ENCODE measurements at regions not wholly inside any gene's neighbourhood (a gene's known extent, or its start where the extent isn't known, plus 50 kb on each side); places are given as distances from the start of the nearest gene placed in this dataset.
A peak's percentile ranks its signal among the peaks of the same experiment; 100 is the strongest.

DNA sequence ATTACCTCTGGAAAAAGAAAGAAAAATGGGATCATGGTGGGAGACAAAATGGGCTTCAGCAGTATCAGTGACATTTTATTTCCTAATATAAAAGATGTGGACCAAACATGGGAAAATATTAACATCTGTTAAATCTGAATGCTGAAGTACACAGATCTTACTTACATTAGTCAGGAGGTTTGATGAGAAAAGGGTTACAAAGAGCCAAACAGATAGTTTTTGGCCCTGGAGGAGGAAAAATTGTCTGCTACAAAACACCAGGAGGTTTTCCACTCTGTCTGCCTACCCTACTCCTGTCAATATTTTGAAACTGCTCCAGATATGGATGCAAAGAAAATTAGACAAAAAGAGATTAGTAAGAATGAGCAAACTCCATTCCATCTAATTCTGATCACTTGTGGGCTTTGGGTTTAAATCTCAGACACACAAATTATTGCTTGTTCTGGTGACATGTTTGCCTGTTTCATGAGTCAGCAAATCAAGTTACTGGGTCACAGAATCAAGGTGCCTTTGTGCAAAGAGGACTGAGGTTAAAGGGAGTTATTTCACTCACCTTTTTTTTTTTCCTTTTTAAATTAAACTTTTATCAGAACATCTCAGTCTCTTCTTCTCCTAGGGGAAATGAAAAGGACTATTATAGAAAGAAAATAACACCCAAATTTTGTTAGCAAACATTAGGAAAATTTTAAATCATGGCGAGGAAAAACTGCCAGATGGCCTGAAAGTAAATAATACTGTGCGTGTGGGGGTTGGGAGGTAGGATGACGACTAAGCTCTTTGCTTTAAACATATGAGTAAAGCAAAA, 87.0 kb upstream of the SPATS2L start:
- peak; percentile 52 for DNase-seq

DNA sequence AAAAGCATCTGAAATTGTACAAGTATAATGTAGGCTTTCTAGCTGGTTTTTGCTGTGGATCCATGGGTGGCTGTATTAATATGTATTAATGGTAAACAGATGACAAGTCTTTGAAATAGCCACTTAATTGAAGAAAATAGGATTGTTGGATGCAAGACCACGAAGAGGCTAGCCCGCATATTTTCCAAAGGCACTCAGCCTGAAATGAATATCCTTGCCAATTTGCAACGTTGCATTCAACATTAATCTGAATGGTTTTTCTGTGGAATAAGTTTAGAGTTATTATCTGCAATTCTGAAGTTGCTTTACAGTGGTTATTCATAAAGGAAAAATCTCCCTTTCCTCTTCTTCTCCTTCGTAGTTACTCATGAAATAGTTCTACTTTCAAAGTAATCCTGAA, 86.2 kb upstream of the SPATS2L start:
- no peak for DNase-seq

DNA sequence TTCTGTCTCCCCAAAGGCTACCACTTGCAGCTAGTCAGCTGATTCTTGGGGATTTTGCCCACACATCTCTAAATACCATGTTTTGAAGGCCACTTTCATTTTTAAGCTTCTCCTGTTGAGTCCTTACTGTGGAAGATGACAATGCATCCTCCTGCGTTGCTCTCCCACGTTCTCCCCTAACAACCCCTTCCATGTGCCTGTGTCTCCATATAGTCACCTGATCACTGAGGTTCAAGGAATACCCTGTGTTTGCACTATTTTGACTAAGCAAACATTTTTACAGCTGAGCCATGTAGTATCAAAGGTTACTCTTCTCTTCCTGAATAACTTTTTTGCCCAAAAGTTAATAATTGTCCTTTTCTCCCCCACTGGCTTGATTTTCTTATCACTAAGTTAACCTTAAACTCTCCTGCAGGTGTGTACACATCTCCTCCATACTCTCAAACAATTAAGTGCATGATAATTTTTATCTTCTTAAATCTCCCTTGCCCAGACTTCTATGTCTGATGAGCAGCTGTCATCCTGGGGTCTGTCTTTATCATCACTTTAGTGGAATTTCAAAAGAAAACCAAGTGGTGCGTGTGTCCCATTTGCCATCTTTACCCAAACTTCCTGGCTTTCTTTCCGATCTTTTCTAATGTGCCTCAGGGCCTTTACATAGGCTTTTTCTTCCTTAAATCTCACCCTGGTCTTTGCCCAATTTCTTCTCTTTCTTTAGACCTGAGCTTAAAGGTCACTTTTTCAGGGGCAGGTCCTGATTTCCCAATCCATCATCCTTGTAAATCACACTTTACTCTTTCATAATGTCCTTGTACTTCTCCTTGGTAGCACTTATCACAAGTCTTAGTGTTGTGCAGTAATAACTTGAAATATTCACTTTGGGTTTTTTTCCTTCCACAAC, 85.2 kb upstream of the SPATS2L start:
- DNase-seq, result no peak

DNA sequence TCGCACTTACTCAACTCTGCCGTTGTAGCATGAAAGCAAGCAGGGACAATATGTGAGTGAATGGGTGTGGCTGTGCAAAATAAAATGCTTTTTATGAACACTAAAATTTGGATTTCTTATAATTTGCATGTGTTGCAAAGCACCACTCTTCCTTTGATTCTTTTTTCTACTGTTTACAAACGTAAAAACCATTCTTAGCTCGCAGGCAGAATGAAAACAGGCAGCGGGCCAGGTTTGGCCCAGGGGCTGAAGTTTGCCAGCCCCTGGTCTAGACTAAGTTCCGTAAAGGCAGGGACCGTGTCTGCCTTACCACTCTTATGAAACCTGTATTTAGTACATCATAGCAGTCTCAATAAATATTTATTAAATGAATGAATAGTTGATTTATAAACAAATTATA, 83.7 kb upstream of the SPATS2L start:
- no peak for DNase-seq

DNA sequence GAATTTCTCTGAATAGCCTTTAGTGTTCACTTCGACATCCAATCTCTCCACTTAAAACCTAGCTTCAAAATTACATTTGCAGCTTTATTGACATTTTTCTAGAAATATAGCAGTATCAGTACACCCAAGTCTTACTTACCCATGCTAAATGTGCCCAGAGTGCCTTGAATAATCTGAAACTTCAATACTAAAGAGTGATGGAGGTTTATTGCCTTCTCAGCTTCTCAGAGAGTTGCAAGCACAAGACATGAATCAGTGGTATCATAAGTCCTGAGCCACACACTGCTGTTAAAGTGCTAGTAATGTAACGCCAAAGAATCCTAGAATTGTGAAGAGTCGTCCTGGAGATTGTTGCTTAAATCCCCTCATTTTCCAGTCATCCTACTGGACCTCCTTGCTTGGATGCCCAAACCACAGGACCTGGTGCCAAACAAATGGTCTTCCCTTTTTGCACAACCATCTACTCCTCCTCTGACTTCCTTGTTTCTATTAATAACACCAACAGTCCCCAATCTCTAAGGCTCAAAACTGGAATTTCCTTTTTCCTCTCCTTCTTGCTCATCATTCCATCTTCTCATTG, 83.2 kb upstream of the SPATS2L start:
- DNase-seq, result no peak

DNA sequence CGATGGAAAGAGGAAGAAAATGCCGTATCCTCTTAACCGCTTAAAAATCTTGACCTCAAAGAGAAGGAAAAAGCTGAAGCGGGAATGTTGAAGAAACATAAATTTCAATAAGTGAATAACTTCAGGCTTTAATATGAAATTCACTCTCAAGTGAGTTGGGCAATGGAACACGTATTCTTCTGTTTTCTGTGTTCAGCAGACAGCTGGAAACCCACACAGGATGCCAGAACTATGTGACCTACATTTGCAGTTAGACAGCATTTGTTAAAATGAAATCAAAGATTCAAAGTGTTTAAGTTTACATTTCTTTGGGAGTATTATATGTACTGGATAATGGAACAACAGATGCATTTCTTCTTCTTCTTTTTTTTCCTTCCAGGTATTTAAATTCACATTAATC, 80.5 kb upstream of the SPATS2L start:
- no peak for DNase-seq

DNA sequence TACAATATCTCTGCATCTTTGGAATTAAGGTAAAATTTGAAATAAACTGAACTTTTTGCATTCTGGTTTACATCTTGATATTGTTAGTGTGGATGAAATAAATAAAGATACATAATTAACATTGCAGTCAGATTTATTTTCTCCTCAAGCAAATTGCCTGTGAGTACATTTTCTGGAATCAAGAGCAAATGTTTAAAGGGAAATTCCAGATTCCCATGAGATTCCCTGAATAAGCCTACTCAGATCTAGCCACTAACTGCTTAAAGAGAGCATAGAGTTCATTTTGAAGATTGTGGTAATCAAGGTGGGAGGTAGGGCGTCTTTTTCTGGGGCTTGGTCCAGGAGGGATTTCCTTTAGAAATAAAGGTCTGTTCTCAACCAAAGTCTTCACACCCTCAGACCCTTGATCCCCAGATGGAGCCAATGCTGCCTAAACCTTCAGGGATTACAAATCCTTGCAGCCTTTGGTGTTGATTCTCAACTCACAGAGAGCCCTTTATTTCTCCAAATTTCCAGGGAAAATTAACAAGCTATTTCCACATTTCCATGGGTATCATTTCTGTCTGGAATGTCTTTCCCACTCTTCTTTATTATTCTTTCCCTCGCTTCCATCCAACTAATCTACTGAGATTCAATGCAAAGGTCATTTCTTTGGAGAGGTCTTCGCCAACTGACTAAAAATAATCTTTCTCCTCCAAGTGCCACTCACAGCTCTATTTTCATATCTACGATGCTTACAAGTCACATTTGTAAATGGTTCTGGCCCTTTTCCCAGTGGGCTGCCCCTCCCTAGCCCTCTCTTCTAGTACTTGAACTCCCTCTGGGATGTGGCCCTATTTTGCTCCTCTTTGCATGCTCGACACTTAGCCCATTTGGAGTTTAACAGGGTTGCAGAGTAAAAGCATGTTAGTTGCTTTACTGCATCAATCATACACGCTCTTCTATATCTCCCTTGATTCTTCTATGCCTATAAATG, 79.8 kb upstream of the SPATS2L start:
- no peak for DNase-seq

DNA sequence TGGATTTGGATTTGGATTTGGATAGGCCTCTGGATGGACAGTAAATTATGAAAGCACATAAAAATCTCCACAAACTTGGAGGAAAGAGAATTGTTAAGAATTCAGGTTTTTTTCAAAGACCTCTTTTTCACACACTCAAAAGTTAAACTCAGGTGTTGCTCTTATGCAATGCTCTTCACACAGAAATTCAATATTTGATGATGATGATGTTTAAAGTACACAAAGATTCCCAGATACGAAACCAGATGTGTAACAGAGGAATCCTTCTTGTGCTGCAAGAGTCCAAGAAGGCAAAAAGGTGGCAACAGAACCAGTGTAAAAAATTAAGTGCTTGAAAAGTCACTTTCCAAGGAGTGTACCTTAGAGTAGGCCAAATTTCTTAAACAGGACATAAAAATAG, 75.8 kb upstream of the SPATS2L start:
- DNase-seq, result no peak

DNA sequence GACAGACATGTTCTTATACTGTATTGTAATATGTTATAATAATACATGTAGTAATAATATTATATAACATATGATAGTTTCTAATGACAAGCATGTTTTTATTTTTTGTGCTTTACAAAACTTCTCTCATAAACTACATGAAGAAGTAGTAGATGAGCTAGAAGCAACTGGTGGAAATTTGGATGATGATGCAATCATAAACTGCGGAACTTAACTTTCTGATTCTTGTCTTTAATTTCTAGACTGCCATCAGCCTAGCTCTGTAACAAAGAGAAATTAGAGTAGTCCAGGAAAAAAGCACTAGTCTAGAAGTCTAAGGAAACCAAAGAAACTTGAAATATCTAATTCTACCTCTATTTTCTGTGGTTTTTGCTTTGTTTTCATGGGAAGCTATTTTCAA, 71.0 kb upstream of the SPATS2L start:
- no peak for DNase-seq

DNA sequence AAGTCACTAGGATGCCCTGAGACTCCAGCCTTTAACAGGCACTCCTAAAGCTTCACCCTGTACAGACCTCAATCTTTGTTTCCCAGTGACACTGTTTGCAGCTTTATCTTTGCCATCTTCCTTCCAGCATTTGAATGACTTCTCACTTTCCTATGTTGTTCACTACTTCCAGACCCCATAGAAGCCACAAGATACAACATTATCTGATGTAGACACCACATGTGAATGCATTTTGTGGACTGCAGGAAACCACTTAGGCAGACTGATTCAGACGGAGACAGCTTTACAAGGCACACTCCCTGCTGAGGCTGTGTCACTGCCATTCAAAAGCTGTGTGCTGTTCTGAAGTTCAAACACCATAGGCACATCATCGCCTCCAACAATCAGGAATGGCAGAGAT, 67.3 kb upstream of the SPATS2L start:
- DNase-seq, result no peak

DNA sequence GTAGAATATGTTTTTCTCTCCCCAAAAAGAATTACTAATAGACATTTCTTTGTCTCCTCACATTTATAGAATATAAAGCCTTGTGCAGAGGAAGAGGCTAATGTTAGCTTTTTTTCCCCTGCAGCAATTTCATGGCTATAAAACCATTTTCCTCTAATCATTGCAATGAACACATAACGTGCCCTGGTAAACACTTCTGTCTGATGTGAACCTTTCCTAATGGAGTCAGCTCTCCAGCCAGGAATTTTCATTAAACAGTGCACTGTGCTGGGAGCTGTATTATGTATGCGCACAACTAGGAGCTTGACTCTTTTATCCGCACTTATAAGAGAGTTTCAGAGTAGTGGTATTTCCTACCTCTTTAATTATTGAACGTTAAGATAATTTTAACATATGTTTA, 63.9 kb upstream of the SPATS2L start:
- no peak for DNase-seq

DNA sequence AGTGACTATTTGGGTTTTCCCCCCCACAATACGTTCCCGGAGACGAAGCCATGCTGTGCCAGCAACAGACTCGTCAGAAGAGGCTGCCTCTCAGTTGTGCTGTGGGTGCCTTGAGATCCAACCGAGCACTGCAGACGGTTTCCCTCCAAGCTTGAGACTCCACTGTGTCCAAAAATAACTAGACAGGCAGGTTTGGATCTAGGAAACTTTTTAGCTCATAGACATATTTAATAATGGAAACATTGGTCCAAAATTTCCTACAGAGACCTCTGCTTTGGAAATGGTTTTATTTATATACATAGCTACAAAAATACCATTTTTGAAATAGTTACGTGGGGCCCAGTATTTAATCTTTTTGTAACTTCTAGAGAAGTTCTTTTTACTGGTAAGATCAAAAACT, 63.1 kb upstream of the SPATS2L start:
- no peak for DNase-seq

DNA sequence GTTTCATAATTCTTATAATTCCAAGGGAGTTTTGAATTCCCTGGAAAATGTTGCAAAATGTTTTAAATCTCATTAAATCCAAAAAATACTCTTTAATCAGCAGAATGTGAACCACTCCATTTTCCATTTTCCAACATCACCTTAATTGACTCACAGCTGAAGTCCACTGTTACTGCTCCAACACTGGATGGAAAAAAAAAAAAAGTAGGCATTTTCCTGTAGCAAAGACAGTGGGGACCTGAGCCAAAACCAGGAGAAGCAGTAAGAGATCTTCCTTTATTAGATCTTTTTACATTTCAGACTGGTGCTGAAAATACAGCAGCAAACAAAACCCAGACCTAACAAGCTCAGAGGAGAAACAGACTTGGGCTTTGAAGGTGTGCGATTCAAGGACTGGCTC, 62.4 kb upstream of the SPATS2L start:
- no peak for DNase-seq

DNA sequence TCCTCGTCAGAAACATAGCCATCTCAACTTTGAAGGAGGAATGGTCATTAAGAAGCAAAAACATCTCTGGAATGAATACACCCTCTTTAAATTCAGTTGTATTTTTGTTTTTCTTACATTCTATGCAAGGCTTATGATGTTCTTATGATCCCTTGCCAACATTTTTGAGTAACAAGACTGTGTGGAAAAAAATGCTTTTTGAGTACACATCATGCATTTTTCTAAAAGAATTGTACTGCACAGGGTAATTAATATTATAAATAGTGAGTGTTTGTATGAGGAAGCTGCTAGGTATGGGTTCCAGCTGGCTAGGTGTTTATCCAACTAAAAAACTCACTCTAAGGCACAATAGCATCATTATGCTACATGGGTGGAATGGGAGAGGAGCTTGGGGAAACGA, 59.0 kb upstream of the SPATS2L start:
- DNase-seq, result no peak

DNA sequence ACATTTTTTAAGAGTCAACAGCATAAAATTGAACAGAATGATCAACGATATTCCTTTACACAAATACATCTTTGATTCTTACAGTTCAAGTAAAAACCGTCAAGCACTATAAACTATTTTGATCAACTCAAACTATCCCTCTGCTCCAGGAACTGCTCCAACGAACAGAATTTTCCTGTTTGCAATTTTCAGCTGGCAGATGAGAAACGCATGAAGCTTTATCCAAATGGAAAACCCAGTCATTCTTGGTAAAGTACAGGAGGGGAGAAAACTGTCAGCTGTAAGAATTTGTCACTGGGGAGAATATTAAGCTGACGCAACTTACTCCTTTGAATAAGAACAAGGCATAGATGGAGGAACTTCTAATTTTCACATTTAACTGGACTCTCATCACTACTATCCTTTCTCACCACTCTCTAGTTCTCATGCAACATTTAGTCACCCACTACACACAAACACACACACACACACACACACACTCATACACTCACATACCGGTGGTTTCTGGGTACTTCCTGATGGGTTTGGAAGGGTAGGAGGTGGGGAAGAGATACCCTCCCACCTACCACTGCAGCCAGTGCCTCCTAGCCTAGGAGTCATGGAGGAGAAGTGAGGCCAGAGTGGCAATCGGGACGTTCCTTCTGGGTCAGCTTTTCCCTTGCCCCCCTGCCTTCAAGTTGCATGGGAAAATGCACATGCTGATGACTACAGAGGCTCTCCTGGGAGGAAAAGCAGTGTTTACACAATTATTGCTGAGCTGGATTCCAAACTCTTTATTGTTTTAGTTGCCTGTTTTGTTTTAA, 54.0 kb upstream of the SPATS2L start:
- DNase-seq, result no peak

DNA sequence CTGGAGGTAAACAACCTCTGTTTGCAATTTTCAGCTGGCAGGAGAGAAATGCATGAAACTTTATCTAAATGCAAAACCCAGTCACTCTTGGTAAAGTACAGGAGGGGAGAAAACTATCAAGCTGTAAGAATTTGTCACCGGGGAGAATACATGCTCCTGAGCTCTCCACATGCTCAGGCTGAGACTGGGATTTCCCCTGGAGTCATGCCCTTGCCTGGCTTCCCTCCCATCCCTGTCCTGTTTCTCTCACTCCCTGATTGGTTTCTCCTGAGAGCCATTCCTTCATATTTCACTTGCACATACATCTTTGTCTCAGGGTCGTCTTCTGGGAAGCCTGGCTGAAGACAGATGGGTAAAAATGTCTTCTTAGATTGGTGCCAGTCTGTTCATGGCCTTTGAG, 52.9 kb upstream of the SPATS2L start:
- no peak for DNase-seq

DNA sequence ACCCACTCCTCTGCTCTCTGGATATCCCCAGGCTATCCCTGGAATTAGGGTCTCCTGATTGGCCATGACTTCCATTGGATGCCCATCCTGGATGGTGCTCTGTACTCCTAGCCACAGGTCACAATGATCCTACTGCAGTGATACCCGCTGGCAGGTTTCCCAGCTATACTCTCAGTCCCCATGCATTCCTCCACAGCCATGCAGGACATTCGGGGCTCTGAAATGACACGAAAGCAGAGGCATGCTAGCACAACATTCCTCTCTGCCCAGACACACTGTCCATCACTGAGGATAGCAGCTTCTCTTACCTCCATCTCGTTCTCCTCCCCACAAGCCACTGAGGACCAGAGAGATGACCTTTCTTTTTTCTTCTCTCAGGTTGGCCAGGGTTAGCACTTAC, 51.7 kb upstream of the SPATS2L start:
- DNase-seq, result no peak

DNA sequence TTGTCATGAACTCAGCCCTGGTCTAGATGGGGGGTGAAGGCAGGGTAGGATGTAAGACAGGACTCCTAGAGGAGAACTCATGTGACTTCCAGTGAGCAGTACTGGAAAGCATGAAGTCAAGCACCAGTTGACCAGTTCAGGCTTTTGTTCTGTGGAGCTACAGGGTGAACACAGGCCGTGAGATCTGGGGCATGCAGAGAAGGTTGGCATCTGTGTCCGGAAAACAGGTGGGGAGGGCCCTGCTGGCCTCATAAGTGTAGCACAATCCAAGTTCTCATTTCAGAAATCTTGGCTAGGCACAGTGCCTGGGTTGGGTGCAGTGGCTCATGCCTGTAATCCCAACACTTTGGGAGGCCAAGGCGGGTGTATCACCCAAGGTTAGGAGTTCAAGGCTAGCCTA, 50.9 kb upstream of the SPATS2L start:
- DNase-seq, result no peak

Measured in NCI-H748 treated with DMSO at 0.1 percent for 48 hours (cell line).